HG03066 (cell line): ENCODE measurements at regions not wholly inside any gene's neighbourhood (a gene's known extent, or its start where the extent isn't known, plus 50 kb on each side); places are given as distances from the start of the nearest gene placed in this dataset.
"Not testable (repeated sequence)": the region's sequence is repeated elsewhere in the genome, so short reads cannot be mapped to it uniquely, and the experiment has no call there.

Source experiments
- ATAC-seq: cut with Tn5 transposase; IDR thresholded peaks from one replicate; pipeline ENCODE4 v1.9.1; 2021; ENCODE audit warnings: low read depth; ENCODE audit not compliant: unreplicated experiment

DNA sequence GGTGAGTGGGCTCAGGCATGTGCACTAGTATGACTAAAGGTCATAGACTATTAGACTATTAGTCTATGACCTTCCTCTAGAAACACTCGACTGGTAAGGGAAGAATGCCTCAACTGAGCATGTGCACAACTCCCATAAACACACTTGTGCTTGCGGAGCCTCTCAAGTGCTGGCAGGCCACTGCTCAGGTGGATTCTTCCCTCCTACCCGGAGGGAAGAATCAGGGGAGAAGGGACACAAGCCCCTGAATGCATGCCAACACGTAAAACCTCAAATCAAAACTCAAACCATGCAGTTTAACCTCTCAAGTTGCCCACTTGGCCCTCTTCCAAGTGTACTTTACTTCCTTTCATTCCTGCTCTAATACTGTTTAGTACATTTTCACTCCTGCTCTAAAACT, 287.6 kb upstream of the SGCG start:
- no peak for ATAC-seq

- ATAC-seq, result no peak
Observed at GRCh38 chr13:22893777-22894176, 287.0 kb upstream of the SGCG start.

GRCh38 chr13:22897571-22898314, 283.0 kb upstream of the SGCG start:
- ATAC-seq, result no peak

GRCh38 chr13:22900416-22900951, 280.3 kb upstream of the SGCG start:
- not testable (repeated sequence) for ATAC-seq

GRCh38 chr13:22903301-22903700, 277.5 kb upstream of the SGCG start:
- no peak for ATAC-seq

- ATAC-seq, result no peak
Observed at GRCh38 chr13:22903925-22904324, 276.9 kb upstream of the SGCG start.

- no peak for ATAC-seq
Observed at GRCh38 chr13:22915442-22916082, 265.2 kb upstream of the SGCG start.

GRCh38 chr13:22916276-22916675, 264.5 kb upstream of the SGCG start:
- ATAC-seq, result not testable (repeated sequence)

DNA sequence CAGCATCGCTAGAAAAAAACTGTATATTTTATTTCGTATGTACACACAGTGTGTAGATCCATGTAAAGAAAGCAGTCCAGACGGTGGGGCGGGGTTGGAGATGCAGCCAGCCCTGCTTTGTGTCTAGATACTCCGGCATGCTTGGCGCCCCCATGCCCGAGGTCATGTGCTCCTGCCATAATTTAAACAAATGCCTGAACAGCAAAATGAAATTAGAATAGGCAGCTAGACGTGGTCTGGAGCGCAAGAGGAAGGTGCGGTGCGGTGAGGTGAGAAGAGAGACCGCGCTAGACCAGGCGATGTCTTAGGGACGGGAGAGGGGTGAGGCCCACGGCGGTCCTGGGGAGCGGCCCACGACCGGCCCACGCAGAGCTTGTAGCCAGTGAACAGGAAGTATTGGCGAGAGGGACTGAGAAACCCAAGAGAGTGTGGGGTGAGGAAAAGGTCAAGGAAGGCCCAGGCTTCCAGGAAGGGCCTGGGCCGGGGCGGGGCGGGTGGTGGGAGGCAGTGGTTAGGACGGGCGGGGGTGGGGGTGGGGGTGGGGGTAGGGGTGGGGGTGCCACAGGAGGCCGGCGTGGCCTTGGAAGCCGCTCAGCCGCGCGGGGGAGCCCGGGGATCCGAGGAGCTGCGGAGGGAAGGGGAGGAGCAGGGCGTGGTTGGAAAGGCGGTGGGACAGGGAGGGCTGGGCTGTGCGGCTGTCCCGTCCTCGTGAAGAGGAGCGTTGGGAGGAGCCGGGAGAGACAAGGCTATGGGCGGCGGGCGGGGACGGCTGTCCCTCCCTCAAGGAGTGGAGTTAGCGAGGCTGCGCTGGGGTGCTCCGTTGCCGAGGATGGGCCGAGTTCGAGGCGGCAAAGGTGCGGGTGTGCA, 254.7 kb upstream of the SGCG start:
- ATAC-seq, result no peak

DNA sequence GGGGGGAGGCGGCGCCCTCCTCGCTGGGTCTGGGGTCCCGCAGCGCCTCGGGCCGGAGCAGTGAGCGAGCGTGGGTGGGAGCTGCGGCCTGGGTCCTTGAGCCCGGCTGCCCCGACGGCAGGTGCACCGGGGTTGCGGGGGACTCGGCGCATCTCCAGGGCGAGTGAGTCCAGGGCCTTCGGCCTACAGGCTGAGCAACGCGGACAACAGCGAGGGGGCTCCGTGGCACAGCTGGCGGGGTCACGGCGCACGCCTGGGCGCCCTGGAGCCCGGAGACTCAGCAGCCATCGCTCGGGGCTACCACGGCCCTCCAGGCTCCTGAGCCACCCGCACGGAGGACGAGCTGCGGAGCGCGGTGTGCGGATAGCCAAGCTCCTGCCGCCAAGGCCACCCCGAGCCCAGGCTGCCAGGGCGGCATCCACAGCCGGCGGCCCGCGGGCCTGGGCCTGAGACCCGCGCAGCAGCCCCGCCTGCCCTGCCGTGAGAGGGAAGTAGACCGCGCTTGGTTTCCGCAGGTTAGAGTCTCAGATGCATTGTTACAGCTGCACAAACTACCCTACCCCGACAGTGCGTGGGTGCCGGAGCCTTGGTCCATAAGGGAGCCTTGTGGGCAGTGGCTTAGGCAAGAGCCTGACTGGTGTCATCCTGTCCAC, 253.9 kb upstream of the SGCG start:
- ATAC-seq, result no peak

GRCh38 chr13:22927845-22928244, 252.9 kb upstream of the SGCG start:
- ATAC-seq, result not testable (repeated sequence)

DNA sequence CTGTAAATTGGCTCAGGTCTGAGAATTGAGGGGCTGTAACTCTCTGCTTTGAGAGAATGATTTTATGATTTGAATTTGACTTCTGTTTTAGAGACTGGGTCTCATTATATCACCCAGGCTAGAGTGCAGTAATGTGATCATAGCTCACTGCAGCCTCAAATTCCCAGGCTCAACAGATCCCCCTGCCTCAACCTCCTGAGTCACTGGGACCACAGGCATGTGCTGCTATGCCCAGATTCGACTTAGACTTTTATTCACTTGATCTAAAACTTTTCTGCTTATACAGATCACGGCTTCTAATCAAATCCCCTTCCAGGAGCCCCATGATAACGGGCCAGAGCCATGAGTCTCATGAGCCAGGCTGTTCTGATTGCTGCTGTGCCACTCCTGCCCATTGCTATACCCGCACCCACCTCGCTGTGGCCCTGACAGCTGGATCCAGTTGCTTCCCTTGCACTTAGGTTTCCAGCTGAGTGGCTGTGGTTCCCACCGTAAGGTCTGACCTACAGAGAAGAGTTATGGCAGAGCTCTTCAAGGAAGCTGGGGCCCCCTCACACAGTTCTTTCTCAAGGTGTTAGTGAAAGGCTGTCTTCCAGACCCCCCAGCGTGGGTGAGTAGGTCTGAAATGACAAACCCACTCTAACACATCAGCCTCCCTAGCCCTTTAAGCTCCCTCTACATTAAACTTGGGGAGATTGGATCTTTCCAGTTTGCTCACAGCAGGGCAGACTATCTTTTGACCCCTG, 251.2 kb upstream of the SGCG start:
- no peak for ATAC-seq

DNA sequence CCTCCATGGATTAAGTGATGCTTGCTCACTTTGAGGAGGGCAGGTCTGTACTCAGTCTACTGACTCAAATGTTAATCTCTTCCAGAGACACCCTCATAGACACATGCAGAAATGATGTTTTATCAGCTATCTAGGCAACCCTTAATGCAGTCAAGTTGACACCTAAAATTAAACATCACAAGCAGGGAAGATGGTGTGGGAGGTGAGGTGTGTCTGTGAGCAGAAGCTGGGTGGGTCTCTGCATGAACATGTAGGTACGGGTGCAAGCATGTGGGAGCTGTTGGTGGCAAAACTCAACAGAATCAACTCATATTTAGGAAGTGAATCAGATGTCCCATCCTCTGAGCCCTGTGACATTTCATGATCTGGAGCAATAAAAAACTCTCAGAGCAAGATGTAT, 249.2 kb upstream of the SGCG start:
- no peak for ATAC-seq

GRCh38 chr13:22932632-22933412, 248.0 kb upstream of the SGCG start:
- ATAC-seq, result not testable (repeated sequence)

GRCh38 chr13:22933571-22934181, 247.1 kb upstream of the SGCG start:
- ATAC-seq, result no peak

- no peak for ATAC-seq
Observed at GRCh38 chr13:22934744-22935523, 245.8 kb upstream of the SGCG start.

GRCh38 chr13:22936228-22936627, 244.6 kb upstream of the SGCG start:
- no peak for ATAC-seq

GRCh38 chr13:22937241-22937640, 243.5 kb upstream of the SGCG start:
- no peak for ATAC-seq
